SK-N-SH (cell line): ENCODE measurements at regions not wholly inside any gene's neighbourhood (a gene's known extent, or its start where the extent isn't known, plus 50 kb on each side); places are given as distances from the start of the nearest gene placed in this dataset.

Experiments used
- CTCF ChIA-PET: fragments of 300-600, 350-600 bp; formaldehyde crosslinking; extraction: SDS; loops from one replicate; lab custom pipeline; 2021; lab: Yijun Ruan, JAX
- POLR2A ChIA-PET: fragments of 350-600 bp; sonication (Branson Sonifier 250); formaldehyde crosslinking; extraction: SDS; loops from one replicate; lab custom pipeline; 2020; ENCODE audit warnings: antibody characterized with exemption, inconsistent platforms; lab: Yijun Ruan, JAX
- DNase-seq: peaks from one replicate; pipeline ENCODE4 v3.0.0; 2012
- H2AFZ ChIP-seq: fragments of 200-600 bp; sonication (generic); 2 replicates; pipeline ENCODE4 v1.8.1; 2016; ENCODE audit warnings: antibody characterized with exemption, mild to moderate bottlenecking, low read depth
- H3F3A ChIP-seq: fragments of 200-600 bp; sonication (generic); replicated peaks from 2 replicates; pipeline ENCODE3; 2016; ENCODE audit warnings: antibody characterized with exemption, mild to moderate bottlenecking; ENCODE audit not compliant: insufficient read depth
- H3K27ac ChIP-seq, 2 experiments: fragments of 200-500 bp in 1 of 2; fragments of 200-600 bp in 1 of 2; sonication (Bioruptor generic) in 1 of 2; sonication (generic), shearing (Covaris generic) in 1 of 2; 2 replicates each; pipeline versions ENCODE4 v1.5.1 to v1.6.1; 2014 to 2016; ENCODE audit warnings: low read depth in 2 of 2, inconsistent platforms in 1 of 2, low read length in 1 of 2, mild to moderate bottlenecking in 1 of 2, mixed read lengths in 1 of 2
- H3K27me3 ChIP-seq: fragments of 200-600 bp; sonication (generic), shearing (Covaris generic); 2 replicates; pipeline ENCODE4 v1.6.1; 2016; ENCODE audit warnings: mixed run types; ENCODE audit not compliant: insufficient read depth
- H3K36me3 ChIP-seq, 2 experiments: fragments of 200-500 bp in 1 of 2; fragments of 200-600 bp in 1 of 2; sonication (Bioruptor generic) in 1 of 2; sonication (generic) in 1 of 2; replicated peaks in 1 of 2; 2 replicates each; pipeline versions ENCODE3 to v1.5.1; 2014 to 2016; ENCODE audit warnings: low read length in 1 of 2, mild to moderate bottlenecking in 1 of 2; ENCODE audit not compliant: insufficient read depth in 2 of 2, control insufficient read depth in 1 of 2
- H3K4me1 ChIP-seq, 2 experiments: fragments of 200-500 bp in 1 of 2; fragments of 200-600 bp in 1 of 2; sonication (Bioruptor generic) in 1 of 2; sonication (generic), shearing (Covaris generic) in 1 of 2; 2 replicates each; pipeline versions ENCODE4 v1.5.1 to v1.6.1; 2014 to 2016; ENCODE audit warnings: low read depth in 1 of 2, low read length in 1 of 2, mixed run types in 1 of 2; ENCODE audit not compliant: insufficient read depth in 2 of 2, control insufficient read depth in 1 of 2
- H3K4me2 ChIP-seq: fragments of 200-600 bp; sonication (generic), shearing (Covaris generic); 2 replicates; pipeline ENCODE4 v1.6.1; 2017; ENCODE audit warnings: mixed run types
- H3K4me3 ChIP-seq, 2 experiments: fragments of 200-500 bp in 1 of 2; fragments of 200-600 bp in 1 of 2; sonication (Bioruptor generic) in 1 of 2; sonication (generic), shearing (Covaris generic) in 1 of 2; 2 replicates each; pipeline versions ENCODE4 v1.5.1 to v1.8.1; 2014 to 2016; ENCODE audit warnings: low read depth in 2 of 2, inconsistent platforms in 1 of 2, low read length in 1 of 2, mild to moderate bottlenecking in 1 of 2, mixed read lengths in 1 of 2, moderate library complexity in 1 of 2
- H3K79me2 ChIP-seq: fragments of 200-600 bp; sonication (generic); 2 replicates; pipeline ENCODE4 v1.8.1; 2017; ENCODE audit warnings: mild to moderate bottlenecking; ENCODE audit not compliant: insufficient read depth
- H3K9ac ChIP-seq: fragments of 200-600 bp; sonication (generic); 2 replicates; pipeline ENCODE4 v1.6.1; 2017; ENCODE audit warnings: mixed run types
- H3K9me2 ChIP-seq: fragments of 200-600 bp; sonication (generic); 2 replicates; pipeline ENCODE4 v1.6.1; 2017; ENCODE audit warnings: mixed run types
- H3K9me3 ChIP-seq: fragments of 200-600 bp; sonication (generic); 2 replicates; pipeline ENCODE4 v1.6.1; 2017; ENCODE audit warnings: mixed run types, mild to moderate bottlenecking, moderate library complexity
- H4K20me1 ChIP-seq: fragments of 200-600 bp; sonication (generic); 2 replicates; pipeline ENCODE4 v1.6.1; 2017; ENCODE audit warnings: mild to moderate bottlenecking, mixed run types; ENCODE audit not compliant: insufficient read depth
- CHD2 ChIP-seq: fragments of 150-350 bp; IDR thresholded peaks from 2 replicates; pipeline ENCODE4 v1.6.1; 2018; ENCODE audit warnings: low read length; ENCODE audit not compliant: partially characterized antibody
- EP300 ChIP-seq, 2 experiments: IDR thresholded peaks; 2 replicates each; pipeline versions ENCODE4 v1.4.0 to v1.6.1; 2012; ENCODE audit warnings: borderline replicate concordance in 1 of 2, low read depth in 1 of 2, low read length in 1 of 2
- FOXM1 ChIP-seq: IDR thresholded peaks from 2 replicates; pipeline ENCODE4 v1.4.0; 2012; ENCODE audit warnings: low read depth, mild to moderate bottlenecking
- GABPA ChIP-seq: IDR thresholded peaks from 2 replicates; pipeline ENCODE4 v1.4.0; 2012; ENCODE audit warnings: low read depth, mild to moderate bottlenecking
- MXI1 ChIP-seq: IDR thresholded peaks from 2 replicates; pipeline ENCODE4 v1.6.1; 2012; ENCODE audit warnings: mild to moderate bottlenecking, low read depth, low read length, improper control_type of control experiment
- NFIC ChIP-seq: IDR thresholded peaks from 2 replicates; pipeline ENCODE4 v1.4.0; 2012; ENCODE audit warnings: borderline replicate concordance
- NRF1 ChIP-seq: IDR thresholded peaks from 2 replicates; pipeline ENCODE4 v1.6.1; 2012; ENCODE audit warnings: low read depth, mild to moderate bottlenecking, low read length
- RCOR1 ChIP-seq: fragments of 150-350 bp; IDR thresholded peaks from 2 replicates; pipeline ENCODE4 v1.6.1; 2017; ENCODE audit warnings: antibody characterized with exemption, low read length
- SMC3 ChIP-seq: IDR thresholded peaks from 2 replicates; pipeline ENCODE4 v1.6.1; 2012; ENCODE audit warnings: low read depth, low read length, improper control_type of control experiment
- TAF1 ChIP-seq: IDR thresholded peaks from 2 replicates; pipeline ENCODE4 v1.6.1; 2012; ENCODE audit warnings: low read depth, mild to moderate bottlenecking, low read length, moderate library complexity, borderline replicate concordance
- YY1 ChIP-seq: IDR thresholded peaks from 2 replicates; pipeline ENCODE4 v1.4.0; 2012; ENCODE audit warnings: low read depth, mild to moderate bottlenecking
- TF ChIP-seq, protein P1 (sequence below): fragments of 200-600 bp; sonication (generic); IDR thresholded peaks from 2 replicates; pipeline ENCODE4 v1.6.1; 2017; ENCODE audit warnings: antibody characterized with exemption, mild to moderate bottlenecking, moderate library complexity
- TF ChIP-seq, protein P2 (sequence below): fragments of 150-350 bp; IDR thresholded peaks from 2 replicates; pipeline ENCODE4 v1.6.1; 2016; ENCODE audit warnings: mild to moderate bottlenecking, low read depth, low read length
- TF ChIP-seq, protein P3 (sequence below): IDR thresholded peaks from 2 replicates; pipeline ENCODE4 v1.6.1; 2012; ENCODE audit warnings: mild to moderate bottlenecking, low read depth, low read length, moderate library complexity

DNA sequence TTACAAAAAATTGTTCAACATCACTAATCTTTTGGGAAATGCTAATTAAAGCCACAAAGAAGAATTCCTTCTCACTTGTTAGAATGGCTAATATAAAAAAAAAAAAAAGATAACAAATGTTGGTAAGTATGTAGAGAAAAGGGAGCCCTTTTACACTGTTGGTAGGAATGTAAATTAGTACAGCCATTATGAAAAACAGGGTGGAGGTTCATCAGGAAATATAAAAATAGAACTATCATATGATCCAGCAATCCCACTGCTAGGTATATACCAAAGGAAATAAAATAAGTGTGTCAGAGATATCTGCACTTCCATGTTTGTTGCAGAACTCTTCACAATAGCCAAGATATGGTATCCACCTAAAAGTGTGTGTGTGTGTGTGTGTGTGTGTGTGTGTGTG, 83.5 kb upstream of the RGMB start:
- DNase-seq: no peak
- no peaks in the 10 kb centered on the region for H3K4me1 ChIP-seq
- H3F3A ChIP-seq: no peaks in the 10 kb centered on the region
- no peak overlapping the region for H3K4me3 ChIP-seq
- H3K9ac ChIP-seq: no peak overlapping the region
- H3K36me3 ChIP-seq: no peaks in the 10 kb centered on the region
- no peaks in the 10 kb centered on the region for H3K79me2 ChIP-seq
- POLR2A ChIA-PET: no interaction called here
- no peak overlapping the region for H3K27ac ChIP-seq
- H2AFZ ChIP-seq: no peak overlapping the region
- CTCF ChIA-PET: no interaction called here
- TF ChIP-seq YY1 (no peak), EP300 (IDR thresholded peaks at IDR 0.05; ENCODE audit: borderline replicate concordance in 1 of 2, low read depth in 1 of 2, low read length in 1 of 2) (no peak), GABPA (no peak), TAF1 (no peak), CHD2 (no peak), NFIC (no peak), MXI1 (no peak), NRF1 (no peak), SMC3 (no peak), FOXM1 (no peak), RCOR1 (no peak)
- TF ChIP-seq, protein P1, sequence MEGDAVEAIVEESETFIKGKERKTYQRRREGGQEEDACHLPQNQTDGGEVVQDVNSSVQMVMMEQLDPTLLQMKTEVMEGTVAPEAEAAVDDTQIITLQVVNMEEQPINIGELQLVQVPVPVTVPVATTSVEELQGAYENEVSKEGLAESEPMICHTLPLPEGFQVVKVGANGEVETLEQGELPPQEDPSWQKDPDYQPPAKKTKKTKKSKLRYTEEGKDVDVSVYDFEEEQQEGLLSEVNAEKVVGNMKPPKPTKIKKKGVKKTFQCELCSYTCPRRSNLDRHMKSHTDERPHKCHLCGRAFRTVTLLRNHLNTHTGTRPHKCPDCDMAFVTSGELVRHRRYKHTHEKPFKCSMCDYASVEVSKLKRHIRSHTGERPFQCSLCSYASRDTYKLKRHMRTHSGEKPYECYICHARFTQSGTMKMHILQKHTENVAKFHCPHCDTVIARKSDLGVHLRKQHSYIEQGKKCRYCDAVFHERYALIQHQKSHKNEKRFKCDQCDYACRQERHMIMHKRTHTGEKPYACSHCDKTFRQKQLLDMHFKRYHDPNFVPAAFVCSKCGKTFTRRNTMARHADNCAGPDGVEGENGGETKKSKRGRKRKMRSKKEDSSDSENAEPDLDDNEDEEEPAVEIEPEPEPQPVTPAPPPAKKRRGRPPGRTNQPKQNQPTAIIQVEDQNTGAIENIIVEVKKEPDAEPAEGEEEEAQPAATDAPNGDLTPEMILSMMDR: no peak
- TF ChIP-seq, protein P2, sequence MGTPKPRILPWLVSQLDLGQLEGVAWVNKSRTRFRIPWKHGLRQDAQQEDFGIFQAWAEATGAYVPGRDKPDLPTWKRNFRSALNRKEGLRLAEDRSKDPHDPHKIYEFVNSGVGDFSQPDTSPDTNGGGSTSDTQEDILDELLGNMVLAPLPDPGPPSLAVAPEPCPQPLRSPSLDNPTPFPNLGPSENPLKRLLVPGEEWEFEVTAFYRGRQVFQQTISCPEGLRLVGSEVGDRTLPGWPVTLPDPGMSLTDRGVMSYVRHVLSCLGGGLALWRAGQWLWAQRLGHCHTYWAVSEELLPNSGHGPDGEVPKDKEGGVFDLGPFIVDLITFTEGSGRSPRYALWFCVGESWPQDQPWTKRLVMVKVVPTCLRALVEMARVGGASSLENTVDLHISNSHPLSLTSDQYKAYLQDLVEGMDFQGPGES: no peak
- TF ChIP-seq, protein P3, sequence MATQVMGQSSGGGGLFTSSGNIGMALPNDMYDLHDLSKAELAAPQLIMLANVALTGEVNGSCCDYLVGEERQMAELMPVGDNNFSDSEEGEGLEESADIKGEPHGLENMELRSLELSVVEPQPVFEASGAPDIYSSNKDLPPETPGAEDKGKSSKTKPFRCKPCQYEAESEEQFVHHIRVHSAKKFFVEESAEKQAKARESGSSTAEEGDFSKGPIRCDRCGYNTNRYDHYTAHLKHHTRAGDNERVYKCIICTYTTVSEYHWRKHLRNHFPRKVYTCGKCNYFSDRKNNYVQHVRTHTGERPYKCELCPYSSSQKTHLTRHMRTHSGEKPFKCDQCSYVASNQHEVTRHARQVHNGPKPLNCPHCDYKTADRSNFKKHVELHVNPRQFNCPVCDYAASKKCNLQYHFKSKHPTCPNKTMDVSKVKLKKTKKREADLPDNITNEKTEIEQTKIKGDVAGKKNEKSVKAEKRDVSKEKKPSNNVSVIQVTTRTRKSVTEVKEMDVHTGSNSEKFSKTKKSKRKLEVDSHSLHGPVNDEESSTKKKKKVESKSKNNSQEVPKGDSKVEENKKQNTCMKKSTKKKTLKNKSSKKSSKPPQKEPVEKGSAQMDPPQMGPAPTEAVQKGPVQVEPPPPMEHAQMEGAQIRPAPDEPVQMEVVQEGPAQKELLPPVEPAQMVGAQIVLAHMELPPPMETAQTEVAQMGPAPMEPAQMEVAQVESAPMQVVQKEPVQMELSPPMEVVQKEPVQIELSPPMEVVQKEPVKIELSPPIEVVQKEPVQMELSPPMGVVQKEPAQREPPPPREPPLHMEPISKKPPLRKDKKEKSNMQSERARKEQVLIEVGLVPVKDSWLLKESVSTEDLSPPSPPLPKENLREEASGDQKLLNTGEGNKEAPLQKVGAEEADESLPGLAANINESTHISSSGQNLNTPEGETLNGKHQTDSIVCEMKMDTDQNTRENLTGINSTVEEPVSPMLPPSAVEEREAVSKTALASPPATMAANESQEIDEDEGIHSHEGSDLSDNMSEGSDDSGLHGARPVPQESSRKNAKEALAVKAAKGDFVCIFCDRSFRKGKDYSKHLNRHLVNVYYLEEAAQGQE: no peak
- peaks cover 10% of the 10 kb centered on the region; the same call in 1 of the 2 replicates for H3K9me3 ChIP-seq
- H3K27me3 ChIP-seq: no peaks in the 10 kb centered on the region
- H3K4me2 ChIP-seq: no peak overlapping the region
- H4K20me1 ChIP-seq: no peaks in the 10 kb centered on the region
- no peaks in the 10 kb centered on the region for H3K9me2 ChIP-seq
